HepG2 (cell line): ENCODE measurements at regions not wholly inside any gene's neighbourhood (a gene's known extent, or its start where the extent isn't known, plus 50 kb on each side); places are given as distances from the start of the nearest gene placed in this dataset.

Experiments
- ATAC-seq: fragments of 200-7000 bp; cut with Tn5 transposase; 3 replicates; pipeline ENCODE4 v1.9.1; 2020; ENCODE audit warnings: mild to moderate bottlenecking, moderate library complexity
- BruUV-seq: library from RNA; stranded (reverse); fragments of 400-500 nt; replicated peaks from 2 replicates; lab custom pipeline; 2021; lab: Mats Ljungman, UMichigan
- CTCF ChIA-PET: fragments of 300-600 bp; formaldehyde crosslinking; extraction: SDS; loops from one replicate; lab custom pipeline; 2021; ENCODE audit warnings: low total read pairs, inconsistent platforms, low intra/inter-chr PET ratio; lab: Yijun Ruan, JAX
- POLR2A ChIA-PET: fragments of 350-600 bp; sonication (Branson Sonifier 250); formaldehyde crosslinking; loops from one replicate; lab custom pipeline; 2020; ENCODE audit warnings: antibody characterized with exemption, inconsistent platforms; lab: Yijun Ruan, JAX
- DNase-seq: peaks from one replicate; pipeline ENCODE4 v3.0.0-alpha.2; 2015; ENCODE audit warnings: low spot score
- FAIRE-seq: peaks from 3 replicates; lab custom pipeline; 2011; peaks lifted over from hg19 to GRCh38; lab: Jason Lieb, UNC
- H2AFZ ChIP-seq: one replicate; pipeline ENCODE4 v1.6.1; 2011; ENCODE audit warnings: low read length, inconsistent platforms
- H3K27ac ChIP-seq: fragments of 300-600 bp; 3 replicates; pipeline ENCODE4 v1.8.0; 2011; ENCODE audit warnings: mixed run types, mild to moderate bottlenecking, mixed read lengths, low read length, inconsistent platforms; ENCODE audit not compliant: insufficient read depth; ENCODE audit errors: extremely low read length
- H3K27me3 ChIP-seq, 2 experiments: fragments of 200-600 bp in 1 of 2; 2 replicates in 1 of 2; 3 replicates in 1 of 2; pipeline versions ENCODE4 v1.6.0 to v1.8.0; 2011; ENCODE audit warnings: low read length in 2 of 2, mild to moderate bottlenecking in 2 of 2, moderate library complexity in 2 of 2, inconsistent platforms in 1 of 2; ENCODE audit not compliant: insufficient read depth in 2 of 2, control insufficient read depth in 1 of 2
- H3K36me3 ChIP-seq, 2 experiments: fragments of 200-600 bp in 1 of 2; replicated peaks in 1 of 2; 2 replicates in 1 of 2; 3 replicates in 1 of 2; pipeline versions ENCODE4 v1.5.1 to v1.8.0; 2011; ENCODE audit warnings: low read length in 2 of 2, inconsistent platforms in 1 of 2; ENCODE audit not compliant: insufficient read depth in 2 of 2, control insufficient read depth in 1 of 2
- H3K4me1 ChIP-seq: 2 replicates; pipeline ENCODE4 v1.5.1; 2012; ENCODE audit warnings: low read length, inconsistent platforms; ENCODE audit not compliant: insufficient read depth
- H3K4me2 ChIP-seq: 2 replicates; pipeline ENCODE4 v1.6.0; 2011; ENCODE audit warnings: low read depth, low read length, inconsistent platforms
- H3K4me3 ChIP-seq, 3 experiments: fragments of 200-600 bp in 1 of 3; sonication (generic), shearing (Covaris generic) in 1 of 3; replicated peaks in 1 of 3; 2 replicates each; pipeline ENCODE4 v1.5.1; 2011 to 2016; ENCODE audit warnings: low read length in 3 of 3, inconsistent platforms in 2 of 3, low read depth in 2 of 3, mild to moderate bottlenecking in 2 of 3, control low read depth in 1 of 3, mixed read lengths in 1 of 3; ENCODE audit not compliant: insufficient read depth in 1 of 3
- H3K79me2 ChIP-seq: one replicate; pipeline ENCODE4 v1.6.1; 2011; ENCODE audit warnings: low read length, inconsistent platforms; ENCODE audit not compliant: insufficient read depth
- H3K9ac ChIP-seq: 2 replicates; pipeline ENCODE4 v1.6.0; 2011; ENCODE audit warnings: mild to moderate bottlenecking, low read depth, low read length, inconsistent platforms; ENCODE audit not compliant: insufficient read depth
- H3K9me3 ChIP-seq: 2 replicates; pipeline ENCODE4 v1.5.1; 2012; ENCODE audit warnings: mild to moderate bottlenecking, low read length
- H4K20me1 ChIP-seq: 2 replicates; pipeline ENCODE4 v1.6.0; 2011; ENCODE audit warnings: inconsistent platforms, mild to moderate bottlenecking, low read length, moderate library complexity; ENCODE audit not compliant: insufficient read depth
- MBNL3 ChIP-seq: fragments of 250-450 bp; sonication (Bioruptor Pico); conservative IDR thresholded peaks from 2 replicates; pipeline ENCODE4 v1.8.0; 2022; ENCODE audit warnings: mild to moderate bottlenecking, inconsistent platforms
- MED8 ChIP-seq: sonication (generic); formaldehyde crosslinking; IDR thresholded peaks from 2 replicates; pipeline ENCODE4 v1.8.1; 2023; ENCODE audit warnings: mild to moderate bottlenecking, missing genetic modification reagents; ENCODE audit not compliant: insufficient replicate concordance
- MXI1 ChIP-seq: IDR thresholded peaks from 3 replicates; pipeline ENCODE4 v1.6.1; 2012; ENCODE audit warnings: low read depth, low read length, inconsistent platforms, borderline replicate concordance
- NR2F2 ChIP-seq: IDR thresholded peaks from 2 replicates; pipeline ENCODE4 v1.6.1; 2012; ENCODE audit warnings: low read depth, inconsistent platforms, borderline replicate concordance
- ZNF274 ChIP-seq: sonication (generic); formaldehyde crosslinking; IDR thresholded peaks from 2 replicates; pipeline ENCODE4 v1.5.1; 2020; ENCODE audit warnings: mild to moderate bottlenecking, missing genetic modification reagents
- ZNF558 ChIP-seq: sonication (generic); formaldehyde crosslinking; IDR thresholded peaks from 2 replicates; pipeline ENCODE4 v1.9.0; 2022; ENCODE audit warnings: mild to moderate bottlenecking, missing genetic modification reagents, borderline replicate concordance
- ZNF780A ChIP-seq: sonication (generic); formaldehyde crosslinking; IDR thresholded peaks from 2 replicates; pipeline ENCODE4 v1.8.0; 2022; ENCODE audit warnings: mild to moderate bottlenecking, missing genetic modification reagents, moderate library complexity
- WGBS: methylation state at CpG from one replicate; pipeline ENCODE4 v1.1.6; 2017; ENCODE audit warnings: low lambda C conversion rate; 5-methylcytosine and 5-hydroxymethylcytosine counted together
- in situ Hi-C: cut with HindIII; loops from 2 replicates; pipeline ENCODE4 v1.10.0; 2017; ENCODE audit warnings: low pct_unique_long_range_greater_than_20kb; ENCODE audit not compliant: extremely low pct_ligation_motif_present
- intact Hi-C: fragments of 100-400 bp; cut with micrococcal nuclease; formaldehyde crosslinking; loops from one replicate; pipeline ENCODE4 v1.10.0; 2022; ENCODE audit not compliant: unreplicated experiment
- TF ChIP-seq, protein P1 (sequence below): sonication (generic); formaldehyde crosslinking; IDR thresholded peaks from one replicate; pipeline ENCODE4 v1.5.1; 2020; ENCODE audit warnings: mild to moderate bottlenecking, missing genetic modification reagents; ENCODE audit errors: not compliant biosample characterization
- TF ChIP-seq, protein P2 (sequence below): sonication (generic); formaldehyde crosslinking; IDR thresholded peaks from 2 replicates; pipeline ENCODE4 v1.5.0; 2020; ENCODE audit warnings: mild to moderate bottlenecking, missing genetic modification reagents
- TF ChIP-seq, protein P3 (sequence below): sonication (generic); formaldehyde crosslinking; IDR thresholded peaks from 2 replicates; pipeline ENCODE4 v1.4.0; 2020; ENCODE audit warnings: mild to moderate bottlenecking, missing genetic modification reagents

DNA sequence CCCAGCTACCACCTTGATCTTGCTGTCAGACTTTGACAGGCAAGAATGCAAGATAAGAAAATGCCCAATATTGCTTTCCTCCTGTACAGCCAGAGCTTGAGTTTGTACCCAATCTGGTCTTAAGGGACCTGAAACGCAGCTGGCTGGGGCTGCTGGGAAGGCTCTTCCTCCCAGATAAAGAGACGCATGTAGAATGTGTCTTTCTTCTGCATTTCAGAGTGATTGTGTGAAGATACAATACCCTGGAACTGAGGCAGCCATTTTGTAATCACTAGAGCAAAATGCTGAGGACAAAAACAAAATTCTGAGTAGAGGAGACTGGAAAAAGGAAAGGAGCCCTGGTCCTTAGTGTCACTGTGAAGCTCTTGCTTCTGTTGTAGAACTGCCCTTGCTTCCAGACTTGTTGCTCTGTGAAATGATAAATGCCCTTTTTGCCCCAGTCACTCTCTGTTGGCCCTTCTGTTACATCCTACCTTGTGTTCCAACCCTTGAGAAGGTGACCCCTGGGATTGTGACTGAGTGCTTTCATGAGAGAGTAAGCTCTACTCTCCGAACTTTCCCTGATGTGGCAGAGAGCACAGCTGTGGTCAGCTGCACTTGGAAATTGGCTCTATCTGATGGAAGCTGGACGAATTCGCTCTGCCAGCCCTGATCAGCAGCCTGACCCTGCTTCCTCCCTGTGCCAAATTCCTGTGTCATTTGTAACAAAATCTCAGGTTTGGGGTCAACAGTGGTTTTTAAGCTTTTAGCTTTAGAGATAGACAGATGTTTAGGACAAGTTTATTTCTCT is 137.4 kb upstream of the RBMS1 start:
- intact Hi-C loops, result no loop called here
- BruUV-seq, result no TSS peak
- DNase-seq (no peak), FAIRE-seq (no peak), ATAC-seq (no peak)
- Histone ChIP-seq H3K27ac (no peak overlapping the region), H2AFZ (no peak overlapping the region), H3K9me3 (no peaks in the 10 kb centered on the region), H3K27me3 (peaks cover 0 to 1% of the 10 kb centered on the region in 2 experiments; a peak in 3 of 5 replicates), H3K4me3 (no peak overlapping the region), H3K4me2 (no peak overlapping the region), H3K36me3 (no peaks in the 10 kb centered on the region), H3K79me2 (no peaks in the 10 kb centered on the region), H3K9ac (no peak overlapping the region), H4K20me1 (no peaks in the 10 kb centered on the region), H3K4me1 (peaks cover 14% of the 10 kb centered on the region)
- ChIA-PET CTCF (no interaction called here), POLR2A (interaction anchor here (0.6 kb wide), 1 partner anchor 339 kb away, joined by 3 read pairs; no protein-coding TSS in a partner anchor)
- TF ChIP-seq NR2F2 (no peak), ZNF780A (no peak), MED8 (CRISPR knock-in tag) (no peak), MXI1 (no peak), MBNL3 (CRISPR knock-in tag) (no peak), ZNF558 (CRISPR knock-in tag) (no peak), ZNF274 (CRISPR knock-in tag) (no peak)
- TF ChIP-seq, protein P1, sequence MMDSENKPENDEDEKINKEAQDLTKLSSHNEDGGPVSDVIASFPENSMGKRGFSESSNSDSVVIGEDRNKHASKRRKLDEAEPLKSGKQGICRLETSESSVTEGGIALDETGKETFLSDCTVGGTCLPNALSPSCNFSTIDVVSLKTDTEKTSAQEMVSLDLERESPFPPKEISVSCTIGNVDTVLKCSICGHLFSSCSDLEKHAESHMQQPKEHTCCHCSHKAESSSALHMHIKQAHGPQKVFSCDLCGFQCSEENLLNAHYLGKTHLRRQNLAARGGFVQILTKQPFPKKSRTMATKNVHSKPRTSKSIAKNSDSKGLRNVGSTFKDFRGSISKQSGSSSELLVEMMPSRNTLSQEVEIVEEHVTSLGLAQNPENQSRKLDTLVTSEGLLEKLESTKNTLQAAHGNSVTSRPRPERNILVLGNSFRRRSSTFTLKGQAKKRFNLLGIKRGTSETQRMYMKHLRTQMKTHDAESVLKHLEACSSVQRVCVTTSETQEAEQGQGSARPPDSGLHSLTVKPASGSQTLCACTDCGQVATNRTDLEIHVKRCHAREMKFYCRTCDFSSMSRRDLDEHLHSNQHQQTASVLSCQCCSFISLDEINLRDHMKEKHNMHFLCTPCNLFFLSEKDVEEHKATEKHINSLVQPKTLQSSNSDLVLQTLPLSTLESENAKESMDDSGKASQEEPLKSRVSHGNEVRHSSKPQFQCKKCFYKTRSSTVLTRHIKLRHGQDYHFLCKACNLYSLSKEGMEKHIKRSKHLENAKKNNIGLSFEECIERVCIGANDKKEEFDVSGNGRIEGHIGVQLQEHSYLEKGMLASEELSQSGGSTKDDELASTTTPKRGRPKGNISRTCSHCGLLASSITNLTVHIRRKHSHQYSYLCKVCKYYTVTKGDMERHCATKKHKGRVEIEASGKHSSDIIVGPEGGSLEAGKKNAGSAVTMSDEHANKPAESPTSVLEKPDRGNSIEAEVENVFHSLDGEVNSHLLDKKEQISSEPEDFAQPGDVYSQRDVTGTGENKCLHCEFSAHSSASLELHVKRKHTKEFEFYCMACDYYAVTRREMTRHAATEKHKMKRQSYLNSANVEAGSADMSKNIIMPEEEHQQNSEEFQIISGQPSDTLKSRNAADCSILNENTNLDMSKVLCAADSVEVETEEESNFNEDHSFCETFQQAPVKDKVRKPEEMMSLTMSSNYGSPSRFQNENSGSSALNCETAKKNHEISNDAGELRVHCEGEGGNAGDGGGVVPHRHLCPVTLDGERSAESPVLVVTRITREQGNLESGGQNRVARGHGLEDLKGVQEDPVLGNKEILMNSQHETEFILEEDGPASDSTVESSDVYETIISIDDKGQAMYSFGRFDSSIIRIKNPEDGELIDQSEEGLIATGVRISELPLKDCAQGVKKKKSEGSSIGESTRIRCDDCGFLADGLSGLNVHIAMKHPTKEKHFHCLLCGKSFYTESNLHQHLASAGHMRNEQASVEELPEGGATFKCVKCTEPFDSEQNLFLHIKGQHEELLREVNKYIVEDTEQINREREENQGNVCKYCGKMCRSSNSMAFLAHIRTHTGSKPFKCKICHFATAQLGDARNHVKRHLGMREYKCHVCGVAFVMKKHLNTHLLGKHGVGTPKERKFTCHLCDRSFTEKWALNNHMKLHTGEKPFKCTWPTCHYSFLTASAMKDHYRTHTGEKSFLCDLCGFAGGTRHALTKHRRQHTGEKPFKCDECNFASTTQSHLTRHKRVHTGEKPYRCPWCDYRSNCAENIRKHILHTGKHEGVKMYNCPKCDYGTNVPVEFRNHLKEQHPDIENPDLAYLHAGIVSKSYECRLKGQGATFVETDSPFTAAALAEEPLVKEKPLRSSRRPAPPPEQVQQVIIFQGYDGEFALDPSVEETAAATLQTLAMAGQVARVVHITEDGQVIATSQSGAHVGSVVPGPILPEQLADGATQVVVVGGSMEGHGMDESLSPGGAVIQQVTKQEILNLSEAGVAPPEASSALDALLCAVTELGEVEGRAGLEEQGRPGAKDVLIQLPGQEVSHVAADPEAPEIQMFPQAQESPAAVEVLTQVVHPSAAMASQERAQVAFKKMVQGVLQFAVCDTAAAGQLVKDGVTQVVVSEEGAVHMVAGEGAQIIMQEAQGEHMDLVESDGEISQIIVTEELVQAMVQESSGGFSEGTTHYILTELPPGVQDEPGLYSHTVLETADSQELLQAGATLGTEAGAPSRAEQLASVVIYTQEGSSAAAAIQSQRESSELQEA, result no peak
- TF ChIP-seq, protein P2, sequence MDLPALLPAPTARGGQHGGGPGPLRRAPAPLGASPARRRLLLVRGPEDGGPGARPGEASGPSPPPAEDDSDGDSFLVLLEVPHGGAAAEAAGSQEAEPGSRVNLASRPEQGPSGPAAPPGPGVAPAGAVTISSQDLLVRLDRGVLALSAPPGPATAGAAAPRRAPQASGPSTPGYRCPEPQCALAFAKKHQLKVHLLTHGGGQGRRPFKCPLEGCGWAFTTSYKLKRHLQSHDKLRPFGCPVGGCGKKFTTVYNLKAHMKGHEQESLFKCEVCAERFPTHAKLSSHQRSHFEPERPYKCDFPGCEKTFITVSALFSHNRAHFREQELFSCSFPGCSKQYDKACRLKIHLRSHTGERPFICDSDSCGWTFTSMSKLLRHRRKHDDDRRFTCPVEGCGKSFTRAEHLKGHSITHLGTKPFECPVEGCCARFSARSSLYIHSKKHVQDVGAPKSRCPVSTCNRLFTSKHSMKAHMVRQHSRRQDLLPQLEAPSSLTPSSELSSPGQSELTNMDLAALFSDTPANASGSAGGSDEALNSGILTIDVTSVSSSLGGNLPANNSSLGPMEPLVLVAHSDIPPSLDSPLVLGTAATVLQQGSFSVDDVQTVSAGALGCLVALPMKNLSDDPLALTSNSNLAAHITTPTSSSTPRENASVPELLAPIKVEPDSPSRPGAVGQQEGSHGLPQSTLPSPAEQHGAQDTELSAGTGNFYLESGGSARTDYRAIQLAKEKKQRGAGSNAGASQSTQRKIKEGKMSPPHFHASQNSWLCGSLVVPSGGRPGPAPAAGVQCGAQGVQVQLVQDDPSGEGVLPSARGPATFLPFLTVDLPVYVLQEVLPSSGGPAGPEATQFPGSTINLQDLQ (CRISPR knock-in tag), result no peak
- TF ChIP-seq, protein P3, sequence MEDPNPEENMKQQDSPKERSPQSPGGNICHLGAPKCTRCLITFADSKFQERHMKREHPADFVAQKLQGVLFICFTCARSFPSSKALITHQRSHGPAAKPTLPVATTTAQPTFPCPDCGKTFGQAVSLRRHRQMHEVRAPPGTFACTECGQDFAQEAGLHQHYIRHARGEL, result no peak
- WGBS, result 30% methylated on average over 5 of the region's 5 CpGs
- in situ Hi-C loops, result no loop called here
